HepG2 (cell line): ENCODE measurements at regions not wholly inside any gene's neighbourhood (a gene's known extent, or its start where the extent isn't known, plus 50 kb on each side); places are given as distances from the start of the nearest gene placed in this dataset.

Experiments
- ATAC-seq: fragments of 200-7000 bp; cut with Tn5 transposase; 3 replicates; pipeline ENCODE4 v1.9.1; 2020; ENCODE audit warnings: mild to moderate bottlenecking, moderate library complexity
- BruUV-seq: library from RNA; stranded (reverse); fragments of 400-500 nt; replicated peaks from 2 replicates; lab custom pipeline; 2021; lab: Mats Ljungman, UMichigan
- CTCF ChIA-PET: fragments of 300-600 bp; formaldehyde crosslinking; extraction: SDS; loops from one replicate; lab custom pipeline; 2021; ENCODE audit warnings: low total read pairs, inconsistent platforms, low intra/inter-chr PET ratio; lab: Yijun Ruan, JAX
- POLR2A ChIA-PET: fragments of 350-600 bp; sonication (Branson Sonifier 250); formaldehyde crosslinking; loops from one replicate; lab custom pipeline; 2020; ENCODE audit warnings: antibody characterized with exemption, inconsistent platforms; lab: Yijun Ruan, JAX
- DNase-seq: peaks from one replicate; pipeline ENCODE4 v3.0.0-alpha.2; 2015; ENCODE audit warnings: low spot score
- FAIRE-seq: peaks from 3 replicates; lab custom pipeline; 2011; peaks lifted over from hg19 to GRCh38; lab: Jason Lieb, UNC
- H2AFZ ChIP-seq: one replicate; pipeline ENCODE4 v1.6.1; 2011; ENCODE audit warnings: low read length, inconsistent platforms
- H3K27ac ChIP-seq: fragments of 300-600 bp; 3 replicates; pipeline ENCODE4 v1.8.0; 2011; ENCODE audit warnings: mixed run types, mild to moderate bottlenecking, mixed read lengths, low read length, inconsistent platforms; ENCODE audit not compliant: insufficient read depth; ENCODE audit errors: extremely low read length
- H3K27me3 ChIP-seq, 2 experiments: fragments of 200-600 bp in 1 of 2; 2 replicates in 1 of 2; 3 replicates in 1 of 2; pipeline versions ENCODE4 v1.6.0 to v1.8.0; 2011; ENCODE audit warnings: low read length in 2 of 2, mild to moderate bottlenecking in 2 of 2, moderate library complexity in 2 of 2, inconsistent platforms in 1 of 2; ENCODE audit not compliant: insufficient read depth in 2 of 2, control insufficient read depth in 1 of 2
- H3K36me3 ChIP-seq, 2 experiments: fragments of 200-600 bp in 1 of 2; replicated peaks in 1 of 2; 2 replicates in 1 of 2; 3 replicates in 1 of 2; pipeline versions ENCODE4 v1.5.1 to v1.8.0; 2011; ENCODE audit warnings: low read length in 2 of 2, inconsistent platforms in 1 of 2; ENCODE audit not compliant: insufficient read depth in 2 of 2, control insufficient read depth in 1 of 2
- H3K4me1 ChIP-seq: 2 replicates; pipeline ENCODE4 v1.5.1; 2012; ENCODE audit warnings: low read length, inconsistent platforms; ENCODE audit not compliant: insufficient read depth
- H3K4me2 ChIP-seq: 2 replicates; pipeline ENCODE4 v1.6.0; 2011; ENCODE audit warnings: low read depth, low read length, inconsistent platforms
- H3K4me3 ChIP-seq, 3 experiments: fragments of 200-600 bp in 1 of 3; sonication (generic), shearing (Covaris generic) in 1 of 3; replicated peaks in 1 of 3; 2 replicates each; pipeline ENCODE4 v1.5.1; 2011 to 2016; ENCODE audit warnings: low read length in 3 of 3, inconsistent platforms in 2 of 3, low read depth in 2 of 3, mild to moderate bottlenecking in 2 of 3, control low read depth in 1 of 3, mixed read lengths in 1 of 3; ENCODE audit not compliant: insufficient read depth in 1 of 3
- H3K79me2 ChIP-seq: one replicate; pipeline ENCODE4 v1.6.1; 2011; ENCODE audit warnings: low read length, inconsistent platforms; ENCODE audit not compliant: insufficient read depth
- H3K9ac ChIP-seq: 2 replicates; pipeline ENCODE4 v1.6.0; 2011; ENCODE audit warnings: mild to moderate bottlenecking, low read depth, low read length, inconsistent platforms; ENCODE audit not compliant: insufficient read depth
- H3K9me3 ChIP-seq: 2 replicates; pipeline ENCODE4 v1.5.1; 2012; ENCODE audit warnings: mild to moderate bottlenecking, low read length
- H4K20me1 ChIP-seq: 2 replicates; pipeline ENCODE4 v1.6.0; 2011; ENCODE audit warnings: inconsistent platforms, mild to moderate bottlenecking, low read length, moderate library complexity; ENCODE audit not compliant: insufficient read depth
- CBX1 ChIP-seq: IDR thresholded peaks from one replicate; pipeline ENCODE4 v1.6.1; 2016; ENCODE audit warnings: antibody characterized with exemption, low read depth
- DNMT1 ChIP-seq: sonication (generic); formaldehyde crosslinking; IDR thresholded peaks from 2 replicates; pipeline ENCODE4 v1.5.1; 2020; ENCODE audit warnings: mild to moderate bottlenecking, missing genetic modification reagents
- ELF4 ChIP-seq: sonication (generic); formaldehyde crosslinking; IDR thresholded peaks from 2 replicates; pipeline ENCODE4 v1.5.0; 2020; ENCODE audit warnings: missing genetic modification reagents, mild to moderate bottlenecking, moderate library complexity, borderline replicate concordance
- FIP1L1 ChIP-seq: fragments of 200-400 bp; formaldehyde crosslinking; IDR thresholded peaks from 2 replicates; pipeline ENCODE4 v1.6.1; 2018; ENCODE audit warnings: low read depth, mild to moderate bottlenecking, low read length, moderate library complexity, borderline replicate concordance; ENCODE audit not compliant: insufficient read depth
- FOXC1 ChIP-seq: sonication (generic); formaldehyde crosslinking; IDR thresholded peaks from 2 replicates; pipeline ENCODE4 v1.8.0; 2022; ENCODE audit warnings: mild to moderate bottlenecking, missing genetic modification reagents, borderline replicate concordance
- HNF4A ChIP-seq: sonication (generic); formaldehyde crosslinking; IDR thresholded peaks from 2 replicates; pipeline ENCODE4 v1.4.0; 2020; ENCODE audit warnings: missing genetic modification reagents
- HNRNPK ChIP-seq: fragments of 200-400 bp; formaldehyde crosslinking; IDR thresholded peaks from 2 replicates; pipeline ENCODE4 v1.6.1; 2018; ENCODE audit warnings: low read length, low read depth, moderate library complexity, mild to moderate bottlenecking; ENCODE audit not compliant: poor library complexity, severe bottlenecking
- RARG ChIP-seq: sonication (generic); formaldehyde crosslinking; IDR thresholded peaks from 2 replicates; pipeline ENCODE4 v1.4.0; 2020; ENCODE audit warnings: low read depth, mild to moderate bottlenecking, missing genetic modification reagents
- RFXANK ChIP-seq: IDR thresholded peaks from 2 replicates; pipeline ENCODE4 v1.6.1; 2016
- SMAD9 ChIP-seq: sonication (generic); formaldehyde crosslinking; IDR thresholded peaks from 2 replicates; pipeline ENCODE4 v1.5.1; 2020; ENCODE audit warnings: mild to moderate bottlenecking, missing genetic modification reagents
- SNAI1 ChIP-seq: sonication (generic); formaldehyde crosslinking; IDR thresholded peaks from 2 replicates; pipeline ENCODE4 v1.5.0; 2020; ENCODE audit warnings: mild to moderate bottlenecking, missing genetic modification reagents, borderline replicate concordance
- YEATS4 ChIP-seq: sonication (generic); formaldehyde crosslinking; IDR thresholded peaks from 2 replicates; pipeline ENCODE4 v1.4.0; 2020; ENCODE audit warnings: missing genetic modification reagents, borderline replicate concordance
- ZBTB7A ChIP-seq: sonication (generic); formaldehyde crosslinking; IDR thresholded peaks from 2 replicates; pipeline ENCODE4 v1.8.0; 2022; ENCODE audit warnings: mild to moderate bottlenecking, missing genetic modification reagents
- ZNF256 ChIP-seq: sonication (generic); formaldehyde crosslinking; conservative IDR thresholded peaks from 2 replicates; pipeline ENCODE4 v1.4.0; 2020; ENCODE audit warnings: missing genetic modification reagents
- ZNF563 ChIP-seq: sonication (generic); formaldehyde crosslinking; IDR thresholded peaks from 2 replicates; pipeline ENCODE4 v1.8.0; 2022; ENCODE audit warnings: mild to moderate bottlenecking, moderate library complexity, missing genetic modification reagents
- ZNF724P ChIP-seq: sonication (generic); formaldehyde crosslinking; IDR thresholded peaks from 2 replicates; pipeline ENCODE4 v1.8.0; 2022; ENCODE audit warnings: missing genetic modification reagents, borderline replicate concordance
- ZNF777 ChIP-seq: sonication (generic); formaldehyde crosslinking; IDR thresholded peaks from 2 replicates; pipeline ENCODE4 v1.4.0; 2020; ENCODE audit warnings: missing genetic modification reagents
- ZNF839 ChIP-seq: sonication (generic); formaldehyde crosslinking; IDR thresholded peaks from 2 replicates; pipeline ENCODE4 v1.4.0; 2020; ENCODE audit warnings: missing genetic modification reagents, mild to moderate bottlenecking, borderline replicate concordance
- WGBS: methylation state at CpG from one replicate; pipeline ENCODE4 v1.1.6; 2017; ENCODE audit warnings: low lambda C conversion rate; 5-methylcytosine and 5-hydroxymethylcytosine counted together
- in situ Hi-C: cut with HindIII; loops from 2 replicates; pipeline ENCODE4 v1.10.0; 2017; ENCODE audit warnings: low pct_unique_long_range_greater_than_20kb; ENCODE audit not compliant: extremely low pct_ligation_motif_present
- intact Hi-C: fragments of 100-400 bp; cut with micrococcal nuclease; formaldehyde crosslinking; loops from one replicate; pipeline ENCODE4 v1.10.0; 2022; ENCODE audit not compliant: unreplicated experiment

- TF ChIP-seq HNF4A (CRISPR knock-in tag) (no peak), RFXANK (CRISPR knock-in tag) (no peak), RARG (CRISPR knock-in tag) (no peak), CBX1 (no peak)
These were observed 1112.3 kb downstream of the GATA3 start (continued) for GRCh38 chr10:9166770-9167169.

DNA sequence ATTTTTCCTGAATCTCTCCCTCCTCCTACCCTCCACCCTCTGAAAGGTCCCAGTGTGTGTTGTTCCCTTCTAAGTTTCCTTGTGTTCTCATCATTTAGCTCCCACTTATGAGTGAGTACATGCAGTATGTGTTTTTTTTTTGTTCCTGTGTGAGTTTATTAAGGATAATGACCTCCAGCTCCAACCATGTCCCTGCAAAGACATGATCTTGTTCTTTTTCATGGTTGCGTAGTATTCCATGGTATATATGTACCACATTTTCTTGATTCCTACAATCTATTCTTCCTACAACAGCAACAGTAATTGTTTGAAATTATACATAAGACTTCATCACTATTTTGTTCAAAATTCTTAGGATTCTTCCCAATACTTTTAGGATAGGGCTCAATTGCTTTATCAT lies 1117.8 kb downstream of the GATA3 start:
- H3K9me3 ChIP-seq, result no peaks in the 10 kb centered on the region
- H3K9ac ChIP-seq, result no peak overlapping the region
- H3K27ac ChIP-seq, result no peak overlapping the region
- H3K4me3 ChIP-seq, result no peak overlapping the region
- H3K79me2 ChIP-seq, result no peaks in the 10 kb centered on the region
- H3K27me3 ChIP-seq, result no peaks in the 10 kb centered on the region
- in situ Hi-C loops (no loop called here), intact Hi-C loops (no loop called here)
- no peak overlapping the region for H2AFZ ChIP-seq
- ATAC-seq, result no peak
- ChIA-PET POLR2A (no interaction called here), CTCF (no interaction called here)
- H4K20me1 ChIP-seq, result no peaks in the 10 kb centered on the region
- no peaks in the 10 kb centered on the region for H3K4me1 ChIP-seq
- DNase-seq, result no peak
- no peak overlapping the region for H3K4me2 ChIP-seq
- no peak for TF ChIP-seq ELF4 (CRISPR knock-in tag)
- no peak for TF ChIP-seq ZNF777 (CRISPR knock-in tag)
- no peak for TF ChIP-seq HNRNPK
- TF ChIP-seq FOXC1 (CRISPR knock-in tag), result no peak
- TF ChIP-seq ZBTB7A, result no peak
- no peak for TF ChIP-seq YEATS4 (CRISPR knock-in tag)
- TF ChIP-seq SMAD9 (CRISPR knock-in tag), result no peak
- TF ChIP-seq ZNF256 (CRISPR knock-in tag), result no peak
- TF ChIP-seq ZNF563 (CRISPR knock-in tag), result no peak
- no peak for TF ChIP-seq SNAI1 (CRISPR knock-in tag)
- no peak for TF ChIP-seq ZNF724P (CRISPR knock-in tag)
- no peak for TF ChIP-seq FIP1L1
- TF ChIP-seq ZNF839, result no peak
- no peak for TF ChIP-seq DNMT1 (CRISPR knock-in tag)
- H3K36me3 ChIP-seq, result no peaks in the 10 kb centered on the region
- WGBS, result 55% methylated on average over 1 of the region's 1 CpG
- no TSS peak for BruUV-seq
- no peak for FAIRE-seq
